Stimulated activated CD4-positive, alpha-beta T cell treated with anti-CD3 and anti-CD28 coated beads, Interleukin-12 subunit alpha, Interleukin-12 subunit beta, amount 100 ng/mL, for 24 hours (primary cell): ENCODE measurements at regions not wholly inside any gene's neighbourhood (a gene's known extent, or its start where the extent isn't known, plus 50 kb on each side); places are given as distances from the start of the nearest gene placed in this dataset.

Source experiments
- DNase-seq, 2 experiments: peaks; one replicate each; pipeline ENCODE4 v3.0.0-alpha.2; 2020; ENCODE audit warnings: low read depth in 2 of 2

DNA sequence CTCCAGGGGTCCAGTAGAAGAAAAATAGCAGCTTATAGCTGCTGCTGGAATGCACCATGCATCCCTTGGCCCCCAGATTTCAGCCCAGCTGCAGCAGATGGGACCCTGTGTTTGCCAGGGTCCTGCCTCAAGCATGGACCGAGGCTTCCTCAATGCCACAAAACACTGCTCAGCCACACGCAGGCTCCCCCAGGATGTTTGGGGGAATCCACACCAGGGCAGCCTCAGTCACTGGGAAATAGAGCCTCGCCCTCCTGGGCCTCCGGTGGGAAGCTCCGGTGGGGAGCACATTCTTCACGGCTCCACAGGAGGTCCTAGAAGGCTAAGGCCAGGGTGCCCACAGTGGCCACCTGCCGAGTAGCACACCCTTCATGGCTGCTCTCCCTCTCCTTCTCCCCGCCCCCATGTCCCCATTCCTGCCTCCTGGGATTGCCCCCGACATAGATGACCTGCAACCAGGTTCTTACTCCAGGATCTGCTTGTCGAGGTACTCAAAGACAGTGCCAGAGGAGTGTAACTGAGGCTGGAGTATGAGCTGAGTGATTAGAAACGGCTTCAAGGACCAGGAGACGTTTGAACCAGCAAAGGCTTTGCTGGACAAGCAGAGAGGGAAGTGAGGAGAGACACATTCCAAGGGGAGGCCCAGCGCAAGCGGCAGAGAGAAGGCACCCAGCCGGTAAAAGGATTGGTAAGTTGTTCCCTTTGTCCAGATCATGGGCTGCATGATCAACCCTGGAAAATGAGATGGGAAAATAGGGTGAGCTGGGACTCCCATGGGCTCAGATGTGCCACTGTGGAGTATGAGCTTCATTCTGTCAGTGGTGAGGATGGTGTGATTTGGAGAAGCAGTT is 110.7 kb upstream of the UQCRFS1 start:
- DNase-seq: no peak

DNA sequence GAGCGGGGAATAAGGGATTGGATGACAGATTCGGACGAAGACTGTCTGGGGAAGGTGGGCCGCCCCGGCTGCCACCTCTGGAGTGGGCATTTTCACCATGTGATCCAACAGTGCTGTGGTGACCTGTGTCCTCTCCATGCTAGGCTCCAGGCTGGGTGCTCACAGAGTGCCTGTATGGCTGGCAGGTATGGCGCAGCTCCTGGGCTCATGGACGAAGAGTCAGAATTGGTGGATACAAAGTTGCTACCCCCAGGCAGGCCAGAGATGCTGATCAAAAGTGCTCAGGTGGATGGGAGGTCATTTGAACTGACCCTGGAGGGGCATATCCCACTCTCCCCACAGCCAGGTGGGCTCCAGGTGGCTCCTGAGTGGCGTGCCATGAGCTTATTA is 111.3 kb upstream of the UQCRFS1 start:
- no peak for DNase-seq

DNA sequence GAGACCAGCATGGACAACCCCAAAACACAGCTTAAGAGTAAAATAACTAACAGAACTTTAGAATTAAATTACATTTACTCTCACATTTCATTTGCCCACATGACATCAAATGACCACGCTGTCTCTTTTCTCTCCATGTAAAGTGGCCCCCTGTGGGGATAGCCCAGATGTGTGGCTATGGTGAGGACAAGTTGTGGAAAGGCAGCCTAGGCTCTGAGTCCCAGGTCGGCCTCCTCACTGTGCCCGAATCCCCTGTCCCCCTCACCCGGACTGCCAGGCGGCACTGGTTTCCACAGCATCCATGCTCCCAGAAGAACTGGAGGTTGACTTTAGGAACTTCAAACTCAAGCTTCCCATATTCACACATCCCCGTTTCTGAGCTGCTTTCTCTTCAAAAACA is 111.8 kb upstream of the UQCRFS1 start:
- no peak for DNase-seq

DNA sequence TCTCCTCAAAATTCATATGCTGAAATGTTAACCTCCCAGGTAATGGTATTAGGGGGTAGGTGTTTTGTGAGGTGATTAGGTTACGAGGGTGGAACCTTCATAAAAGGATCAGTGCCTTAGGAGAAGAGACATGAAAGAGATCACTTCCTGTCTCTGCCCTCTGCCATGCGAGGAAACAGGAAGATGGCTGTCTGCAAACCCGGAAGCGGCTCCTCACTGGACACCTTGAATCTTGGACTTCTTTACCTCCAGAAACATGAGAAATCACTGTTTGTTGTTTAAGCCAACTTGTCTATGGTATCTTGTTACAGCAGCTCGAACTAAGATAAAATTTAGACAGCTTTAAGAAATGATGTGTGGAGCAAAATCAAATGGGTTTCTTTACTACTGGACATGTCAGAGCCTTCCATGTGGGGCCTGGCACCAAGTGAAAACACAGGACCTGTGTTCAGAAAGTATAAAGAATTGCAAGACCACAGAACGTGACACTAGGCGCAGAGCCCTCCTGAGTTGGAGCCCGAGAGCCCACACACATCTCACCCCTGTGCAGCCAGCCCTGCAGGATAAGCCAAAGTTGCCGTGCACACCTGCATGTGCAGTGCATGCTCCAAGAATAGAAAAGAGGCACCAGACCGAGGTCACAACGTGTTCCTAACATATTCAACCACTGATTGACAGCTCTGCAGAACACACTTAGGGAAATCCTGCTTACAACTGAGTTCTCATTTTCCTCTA is 112.5 kb upstream of the UQCRFS1 start:
- no peak for DNase-seq

DNA sequence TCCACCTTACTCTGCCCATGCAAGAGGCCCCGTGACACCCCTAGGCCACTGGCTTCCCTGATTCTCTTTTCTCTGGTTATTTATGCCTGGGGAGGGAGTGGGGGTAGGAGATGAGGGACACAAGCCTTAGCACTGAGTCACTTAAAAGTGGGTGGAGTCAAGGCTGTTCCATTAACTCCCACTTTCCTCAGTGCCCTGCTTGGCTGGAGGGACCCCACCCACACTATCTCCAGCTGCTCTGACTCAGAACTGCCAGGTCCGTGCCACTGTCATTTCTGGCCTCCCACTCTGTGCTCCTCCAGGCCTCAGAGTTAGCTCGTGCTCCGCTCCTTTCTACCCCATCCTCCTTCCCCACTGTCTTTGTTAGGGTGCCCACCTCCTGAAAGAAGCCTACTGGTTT is 113.4 kb upstream of the UQCRFS1 start:
- DNase-seq: no peak

DNA sequence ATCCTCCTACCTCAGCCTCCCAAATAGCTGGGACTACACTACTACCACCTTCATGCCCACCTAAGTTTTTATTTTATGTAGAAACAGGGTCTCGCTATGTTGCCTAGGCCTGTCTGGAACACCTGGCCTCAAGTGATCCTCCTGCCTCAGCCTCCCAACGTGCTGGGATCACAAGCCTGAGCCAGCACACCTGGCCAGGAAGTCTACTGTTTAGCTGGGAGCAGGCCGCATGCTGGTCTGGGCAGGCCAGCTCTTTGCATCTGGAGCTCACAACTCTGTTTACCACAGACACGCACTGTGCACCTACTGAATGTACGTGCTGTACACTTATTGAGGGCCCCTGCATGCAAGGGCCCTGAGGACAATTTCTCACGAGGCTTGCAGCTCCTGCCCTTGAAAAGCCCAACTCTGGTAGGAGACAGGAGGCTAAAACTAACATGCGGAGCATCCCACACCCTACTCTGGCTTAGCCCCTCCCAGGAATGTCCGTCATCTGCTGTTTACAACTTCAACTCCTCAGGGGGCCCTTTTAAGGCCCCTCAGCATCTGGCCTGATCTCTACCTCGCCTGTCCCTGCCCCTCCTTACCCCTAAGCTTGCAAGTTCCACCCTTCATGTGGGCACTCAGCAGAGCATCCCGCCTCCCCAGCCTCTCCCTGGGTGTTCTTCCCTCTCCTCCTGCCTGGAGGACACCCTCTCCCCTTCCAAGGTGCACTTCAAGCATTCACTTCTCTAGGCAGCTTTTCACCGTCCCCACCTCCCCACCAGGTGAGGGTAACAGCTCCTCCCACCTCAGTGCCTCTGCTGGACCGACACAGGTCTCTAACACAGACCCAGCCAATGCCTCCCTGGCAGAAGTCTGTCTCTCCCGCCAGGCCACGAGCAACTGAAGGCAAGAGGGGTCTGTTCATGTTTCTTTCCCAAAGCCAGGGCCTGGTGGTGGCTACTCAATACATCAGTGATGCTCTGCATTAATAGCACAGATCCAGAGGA is 114.2 kb upstream of the UQCRFS1 start:
- no peak for DNase-seq

DNA sequence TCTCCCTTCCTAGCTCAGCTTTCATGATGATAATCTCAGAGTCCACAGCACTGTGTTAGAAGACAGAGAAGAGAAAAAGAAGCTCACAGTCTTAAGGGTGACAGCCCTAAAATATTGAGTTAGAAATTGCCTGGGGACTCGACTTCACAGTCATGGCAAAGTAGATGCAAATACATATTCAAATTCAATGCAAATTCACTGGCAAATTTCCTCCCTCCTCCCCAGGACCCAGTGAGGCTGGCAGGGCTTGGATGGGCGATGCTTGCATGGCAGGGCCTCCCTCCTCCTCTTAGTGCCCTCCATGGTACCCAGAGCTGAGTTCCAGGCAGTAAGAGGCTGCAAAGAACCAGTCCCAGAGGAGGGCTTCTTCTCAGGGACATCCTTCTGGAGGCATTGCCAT is 115.6 kb upstream of the UQCRFS1 start:
- no peak for DNase-seq

DNA sequence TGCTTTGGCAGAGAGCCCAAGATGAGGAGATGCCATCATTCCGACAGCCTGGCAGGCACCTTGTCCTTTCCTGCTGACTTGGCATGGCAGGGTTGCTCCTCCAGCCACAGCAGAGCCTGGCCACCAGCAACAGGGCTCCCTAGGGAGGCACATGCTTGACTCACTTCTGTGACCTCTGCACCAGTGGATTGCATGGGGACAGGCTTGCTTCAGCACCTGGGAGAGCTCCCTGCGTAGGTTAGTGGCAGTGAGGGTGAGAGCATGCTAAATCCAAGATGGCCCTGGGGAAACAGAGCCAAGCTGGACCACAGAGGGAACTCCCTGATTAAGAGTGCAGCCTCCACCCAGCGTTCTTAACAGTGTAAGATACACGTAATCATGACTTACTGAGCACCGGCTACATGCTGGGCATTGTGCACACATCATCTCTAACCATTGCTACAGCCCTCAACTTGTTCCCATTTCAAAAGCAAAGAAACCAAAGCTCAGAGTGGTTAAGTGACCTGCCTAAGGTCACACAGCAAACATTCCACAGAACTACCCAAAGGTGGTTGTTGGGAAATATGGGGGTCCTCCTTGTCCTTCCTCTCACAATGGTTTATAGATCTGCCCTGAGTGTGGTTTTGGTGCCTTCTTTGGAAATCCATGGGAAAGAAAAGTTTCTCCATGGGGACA is 116.6 kb upstream of the UQCRFS1 start:
- no peak for DNase-seq

DNA sequence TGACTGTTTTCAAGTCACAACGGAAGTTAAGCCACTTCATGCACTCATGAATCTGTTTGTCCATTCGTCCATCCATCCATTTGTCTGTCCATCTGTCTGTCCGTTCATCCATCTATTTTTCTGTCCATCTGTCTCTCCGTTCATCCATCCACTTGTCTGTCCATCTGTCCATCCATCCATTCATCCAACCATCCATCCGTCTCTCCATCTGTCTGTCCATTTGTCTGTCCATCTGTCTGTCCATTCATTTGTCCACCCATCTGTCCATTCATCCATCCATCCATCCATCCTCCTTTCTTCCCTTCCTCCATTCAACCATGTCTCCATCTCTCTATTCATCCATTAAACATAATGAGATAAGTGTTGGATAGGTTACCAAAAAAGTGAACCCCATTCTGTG is 123.5 kb upstream of the UQCRFS1 start:
- no peak for DNase-seq

DNA sequence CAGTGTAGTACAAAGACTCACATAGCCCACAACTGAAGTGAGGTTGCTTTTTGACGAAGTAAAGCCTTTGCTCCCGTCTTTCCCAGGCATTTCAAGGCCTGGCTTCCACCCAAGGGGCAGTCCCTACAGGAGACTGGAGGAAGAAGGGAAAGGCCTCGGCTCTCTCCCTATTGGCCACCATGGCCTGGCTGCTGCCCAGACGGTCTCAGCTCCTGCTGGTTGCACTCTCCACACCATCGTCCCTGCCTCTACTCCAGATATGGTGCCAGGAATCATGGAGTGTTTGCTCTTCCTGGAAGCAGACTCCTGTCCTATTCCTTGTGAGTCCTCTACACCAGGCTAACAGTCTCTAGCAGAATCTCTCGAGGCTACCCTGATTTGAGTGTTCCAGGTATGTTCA is 124.1 kb upstream of the UQCRFS1 start:
- DNase-seq: no peak

DNA sequence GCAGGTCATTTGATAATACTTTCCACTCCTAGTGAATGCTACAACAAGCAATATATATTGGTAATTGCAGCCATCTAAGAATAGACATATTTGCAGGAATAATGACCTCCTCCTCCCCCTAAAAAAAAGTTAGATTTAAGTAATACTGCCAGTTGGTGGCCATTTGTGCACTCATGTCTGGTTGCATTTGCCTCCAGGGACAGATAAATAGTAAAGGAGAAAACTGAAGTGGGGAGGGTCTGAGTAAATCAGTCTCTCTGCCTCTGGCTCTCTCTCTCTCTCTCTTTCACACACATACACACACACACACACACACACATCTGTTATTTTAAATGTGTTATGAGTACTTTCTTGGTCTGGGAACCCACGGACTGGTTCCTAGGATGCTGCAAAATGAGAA is 125.5 kb upstream of the UQCRFS1 start:
- DNase-seq: no peak

DNA sequence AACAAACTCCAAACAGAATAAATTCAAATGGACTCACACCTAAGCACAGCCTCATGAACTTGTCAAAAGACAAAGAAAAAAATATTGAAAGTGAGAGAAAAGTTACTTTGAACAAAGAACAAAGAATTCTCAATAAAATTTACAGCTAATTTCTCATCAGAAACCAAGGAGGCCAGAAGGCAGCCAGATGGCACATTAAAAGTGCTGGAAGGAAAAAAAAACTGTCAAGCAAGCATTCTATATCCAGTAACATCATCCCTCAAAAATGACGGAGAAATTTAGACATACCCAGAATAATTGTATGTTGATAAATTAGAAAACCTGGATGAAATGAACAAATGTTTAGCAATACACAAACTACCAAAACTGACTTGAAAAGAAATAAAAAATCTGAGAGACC is 129.8 kb upstream of the UQCRFS1 start:
- no peak for DNase-seq

DNA sequence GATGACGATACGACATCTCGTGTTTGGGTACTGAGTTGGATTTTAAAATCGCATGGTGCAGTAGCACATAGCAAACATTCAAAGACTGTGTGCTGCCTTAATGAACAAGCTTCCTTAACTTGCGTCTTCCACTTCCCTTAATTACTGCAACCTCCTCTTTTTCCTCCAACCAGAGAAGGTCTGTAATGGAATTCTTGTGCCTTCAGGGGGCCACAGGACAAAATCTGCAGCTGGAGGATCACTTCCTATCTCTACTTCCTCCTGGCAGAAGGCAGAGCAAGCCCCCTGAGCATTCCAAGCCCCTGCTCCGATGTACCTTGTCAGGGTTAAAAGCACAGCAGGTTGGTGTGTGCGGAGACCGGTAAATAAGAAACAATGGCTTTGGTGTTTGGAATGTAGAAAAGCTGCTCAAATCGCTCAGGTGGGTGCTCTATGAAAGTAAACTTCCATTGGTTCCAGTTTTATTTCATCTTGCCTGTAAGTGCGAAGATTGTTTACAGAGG is 151.3 kb upstream of the UQCRFS1 start:
- DNase-seq: no peak

DNA sequence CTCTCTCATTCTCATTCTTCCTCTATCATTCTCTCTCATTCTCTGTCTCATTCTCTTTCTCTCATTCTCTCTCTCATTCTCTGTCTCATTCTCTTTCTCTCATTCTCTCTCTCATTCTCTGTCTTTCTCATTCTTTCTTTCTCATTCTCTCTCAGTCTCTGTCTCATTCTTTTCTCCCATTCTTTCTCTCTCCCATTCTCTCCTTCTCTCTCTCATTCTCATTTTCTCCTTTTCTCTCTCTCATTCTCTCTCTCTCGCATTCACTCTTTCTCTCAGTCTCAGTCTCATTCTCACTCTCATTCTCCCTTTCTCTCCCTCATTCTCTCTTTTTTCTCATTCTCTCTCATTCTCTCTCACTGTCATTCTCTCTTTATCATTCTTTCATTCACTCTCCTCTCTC is 152.0 kb upstream of the UQCRFS1 start:
- DNase-seq: no peak

DNA sequence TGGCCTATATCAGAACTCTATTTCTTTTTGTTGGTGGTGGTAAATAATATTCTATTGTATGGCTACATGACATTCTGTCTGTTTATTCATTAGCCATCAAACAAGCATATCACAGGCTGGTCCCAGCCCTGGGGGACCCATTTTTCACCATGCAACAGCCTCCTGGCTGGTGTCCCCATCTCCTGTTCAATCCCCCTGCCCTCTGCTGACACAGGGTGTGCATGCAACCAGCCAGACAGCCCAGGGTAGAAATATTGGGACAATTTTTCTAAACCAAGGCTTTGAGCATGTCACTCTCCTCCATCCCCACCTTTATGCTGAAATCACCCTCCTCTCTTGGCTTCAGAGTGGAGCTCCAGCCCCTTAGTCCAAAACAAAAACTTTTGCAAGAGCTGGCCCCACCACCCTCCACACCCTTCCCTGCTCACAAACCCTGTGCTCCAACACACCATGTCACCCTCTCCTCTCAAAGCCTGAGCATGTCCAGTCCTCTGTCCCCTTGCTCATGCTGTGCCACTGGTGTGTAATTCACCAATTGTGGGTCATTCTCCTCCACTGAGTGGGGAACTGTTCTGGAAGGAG is 153.0 kb upstream of the UQCRFS1 start:
- no peak for DNase-seq

DNA sequence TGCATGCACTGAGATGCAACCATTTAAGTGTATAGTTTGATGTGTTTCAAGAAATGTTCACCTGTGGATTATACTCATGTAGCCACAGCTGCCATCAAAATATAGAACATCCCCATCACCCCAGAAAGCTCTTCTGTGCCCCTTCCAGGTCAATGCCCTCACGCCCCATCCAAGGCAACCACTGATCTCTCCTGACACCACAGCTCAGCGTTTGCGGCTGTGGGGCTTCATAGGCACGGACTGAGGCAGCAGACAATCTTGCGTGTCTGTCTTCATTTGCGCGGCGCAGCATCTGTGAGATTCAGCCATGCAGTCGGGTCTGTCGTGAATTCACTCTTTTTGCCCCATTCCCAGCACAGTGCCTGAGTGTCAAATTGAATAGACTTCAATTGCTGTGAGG is 153.8 kb upstream of the UQCRFS1 start:
- no peak for DNase-seq

DNA sequence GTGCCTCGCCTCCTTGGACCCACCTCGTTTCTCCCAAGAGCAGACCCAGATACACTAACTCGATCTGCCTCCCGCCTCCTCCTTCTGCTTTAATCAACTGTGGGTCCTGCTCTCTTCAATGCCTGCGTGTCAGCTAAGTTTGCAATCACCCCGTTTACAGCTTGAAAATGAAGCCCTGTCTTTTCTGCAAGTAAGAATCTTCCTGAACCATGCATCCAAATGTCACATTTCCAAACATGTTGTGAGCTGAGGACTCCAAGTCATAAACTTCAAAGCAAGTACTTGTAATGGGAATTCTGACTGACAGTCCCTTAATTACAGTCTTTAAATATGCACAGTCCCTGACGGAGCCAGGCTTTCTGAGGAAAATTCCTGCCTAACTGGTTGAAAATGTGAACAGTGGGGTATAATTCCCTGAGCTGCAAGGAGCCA is 154.9 kb upstream of the UQCRFS1 start:
- DNase-seq: no peak

DNA sequence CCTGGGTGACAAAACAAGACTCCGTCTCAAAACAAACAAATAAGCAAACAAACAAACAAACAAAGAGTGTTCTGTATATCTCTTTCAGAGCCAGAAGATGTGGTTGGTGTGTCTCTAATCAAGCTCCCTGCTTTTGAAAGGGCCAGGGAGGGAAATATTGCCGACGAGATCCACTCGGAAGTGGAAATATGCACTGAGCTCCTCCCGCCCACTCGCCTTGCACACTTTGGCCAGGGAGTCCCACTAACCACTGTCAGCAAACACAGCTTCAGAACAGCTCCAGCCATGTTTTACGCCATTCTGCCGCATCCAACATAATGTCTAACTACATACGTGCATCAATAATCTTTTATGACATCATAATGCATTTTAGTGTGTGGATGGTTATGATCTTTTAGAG is 155.5 kb upstream of the VSTM2B start:
- DNase-seq: no peak

DNA sequence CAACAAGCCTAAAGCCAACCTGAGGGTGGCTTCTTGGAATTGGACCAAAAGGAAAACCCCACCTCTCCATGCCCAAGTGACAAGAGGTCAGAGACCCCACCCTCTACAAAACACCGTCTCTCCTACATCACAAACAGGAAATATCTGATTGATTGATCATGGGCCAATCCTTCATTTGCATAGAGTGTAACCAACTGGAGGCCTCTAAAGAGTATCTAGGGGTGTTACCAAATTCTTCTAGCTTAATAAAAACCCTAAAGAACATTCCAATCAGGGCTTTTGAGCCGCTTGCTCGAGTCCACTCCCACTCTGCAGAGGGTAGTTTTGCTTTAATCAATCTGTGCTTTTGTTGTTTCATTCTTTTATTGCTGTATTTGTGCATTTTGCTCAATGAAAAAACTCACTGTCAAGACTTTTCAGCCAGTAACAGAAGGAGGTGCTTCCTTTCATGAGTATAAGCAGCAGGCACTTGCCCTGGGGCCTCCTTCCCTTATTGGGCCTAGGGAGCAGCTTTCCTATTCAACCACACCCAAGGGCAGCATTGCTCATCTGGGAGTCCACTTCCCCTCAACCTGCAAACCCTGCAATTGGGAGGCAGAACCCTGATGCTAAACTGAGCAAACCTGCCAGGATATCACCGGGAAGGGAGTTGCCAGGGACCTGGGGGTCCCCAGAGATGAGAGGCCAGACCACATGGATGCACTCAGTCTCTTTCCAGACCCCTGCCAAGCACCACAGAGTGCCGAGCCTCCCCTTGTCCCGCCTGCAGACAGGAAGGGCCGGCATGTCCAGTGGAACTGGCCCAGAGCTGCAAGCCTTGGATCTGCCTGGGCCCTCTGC is 154.3 kb upstream of the VSTM2B start:
- DNase-seq: no peak

DNA sequence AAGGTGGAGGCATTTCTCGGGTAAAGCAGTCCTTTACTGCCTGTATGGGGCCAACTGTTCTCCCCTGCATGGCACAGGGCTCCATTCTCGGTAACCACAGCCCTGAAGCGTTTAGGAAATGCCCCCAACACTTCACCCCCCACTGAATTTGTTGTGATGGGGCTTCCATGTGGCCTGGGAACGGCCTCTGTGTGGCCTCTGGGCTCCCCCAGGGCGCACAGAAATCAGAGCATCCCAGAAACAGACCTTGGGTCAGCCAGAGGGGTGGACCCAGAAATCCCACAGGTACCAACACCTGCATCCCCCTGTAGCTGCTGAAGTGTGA is 153.7 kb upstream of the VSTM2B start:
- no peak for DNase-seq
